Neural progenitor cell (in vitro differentiated cells): ENCODE measurements at regions not wholly inside any gene's neighbourhood (a gene's known extent, or its start where the extent isn't known, plus 50 kb on each side); places are given as distances from the start of the nearest gene placed in this dataset.

Experiments
- DNase-seq: peaks from one replicate; pipeline ENCODE4 v3.0.0-alpha.2; 2016; ENCODE audit warnings: low spot score
- H2AFZ ChIP-seq: fragments of 200-600 bp; sonication (generic); replicated peaks from 2 replicates; pipeline ENCODE4 v1.6.1; 2016; ENCODE audit warnings: antibody characterized with exemption
- H3F3A ChIP-seq: fragments of 200-600 bp; sonication (generic); 2 replicates; pipeline ENCODE4 v1.6.1; 2016; ENCODE audit warnings: antibody characterized with exemption, low read depth
- H3K27ac ChIP-seq: fragments of 200-600 bp; sonication (generic); 2 replicates; pipeline ENCODE4 v1.5.1; 2016; ENCODE audit warnings: mild to moderate bottlenecking
- H3K27me3 ChIP-seq: fragments of 200-600 bp; sonication (generic); 2 replicates; pipeline ENCODE4 v1.6.1; 2016; ENCODE audit warnings: mild to moderate bottlenecking, moderate library complexity
- H3K36me3 ChIP-seq: fragments of 200-600 bp; sonication (generic); 2 replicates; pipeline ENCODE4 v1.5.1; 2016
- H3K4me1 ChIP-seq: fragments of 200-600 bp; sonication (generic); 2 replicates; pipeline ENCODE4 v1.6.1; 2016; ENCODE audit warnings: mixed run types
- H3K4me2 ChIP-seq: fragments of 200-600 bp; sonication (generic); 2 replicates; pipeline ENCODE4 v1.6.1; 2016
- H3K4me3 ChIP-seq: fragments of 200-600 bp; sonication (generic); 2 replicates; pipeline ENCODE4 v1.5.1; 2016
- H3K79me2 ChIP-seq: fragments of 200-600 bp; sonication (generic); 2 replicates; pipeline ENCODE4 v1.6.1; 2016; ENCODE audit warnings: low read depth
- H3K9ac ChIP-seq: fragments of 200-600 bp; sonication (generic); 2 replicates; pipeline ENCODE4 v1.6.1; 2016
- H3K9me3 ChIP-seq: fragments of 200-600 bp; sonication (generic); 2 replicates; pipeline ENCODE4 v1.5.1; 2016; ENCODE audit warnings: low read depth
- H4K20me1 ChIP-seq: fragments of 200-600 bp; sonication (generic); 2 replicates; pipeline ENCODE4 v1.6.1; 2016; ENCODE audit warnings: low read depth
- H3K27ac Mint-ChIP-seq: 3 replicates; pipeline ENCODE4 v1.8.0; 2021; ENCODE audit warnings: mixed read lengths
- H3K27me3 Mint-ChIP-seq: 2 replicates; pipeline ENCODE4 v1.8.0; 2022; ENCODE audit warnings: low read depth, mild to moderate bottlenecking, inconsistent platforms, moderate library complexity, mixed read lengths; ENCODE audit not compliant: insufficient read depth
- H3K36me3 Mint-ChIP-seq: 3 replicates; pipeline ENCODE4 v1.8.0; 2021; ENCODE audit warnings: mixed read lengths
- H3K4me1 Mint-ChIP-seq: 3 replicates; pipeline ENCODE4 v1.8.0; 2021; ENCODE audit warnings: mixed read lengths
- H3K4me3 Mint-ChIP-seq: 3 replicates; pipeline ENCODE4 v1.8.0; 2021; ENCODE audit warnings: mild to moderate bottlenecking, moderate library complexity, mixed read lengths
- H3K9me3 Mint-ChIP-seq: 3 replicates; pipeline ENCODE4 v1.8.0; 2020; ENCODE audit warnings: mixed read lengths
- EZH2 ChIP-seq: fragments of 200-600 bp; sonication (generic); IDR thresholded peaks from 2 replicates; pipeline ENCODE4 v1.6.1; 2017; ENCODE audit warnings: antibody characterized with exemption, mild to moderate bottlenecking, moderate library complexity
- EZH2phosphoT487 ChIP-seq: fragments of 200-600 bp; sonication (generic); IDR thresholded peaks from 2 replicates; pipeline ENCODE4 v1.6.1; 2017; ENCODE audit warnings: antibody characterized with exemption
- TF ChIP-seq, protein P1 (sequence below): fragments of 200-600 bp; sonication (generic); IDR thresholded peaks from 2 replicates; pipeline ENCODE4 v1.5.1; 2017; ENCODE audit warnings: antibody characterized with exemption, mild to moderate bottlenecking

DNA sequence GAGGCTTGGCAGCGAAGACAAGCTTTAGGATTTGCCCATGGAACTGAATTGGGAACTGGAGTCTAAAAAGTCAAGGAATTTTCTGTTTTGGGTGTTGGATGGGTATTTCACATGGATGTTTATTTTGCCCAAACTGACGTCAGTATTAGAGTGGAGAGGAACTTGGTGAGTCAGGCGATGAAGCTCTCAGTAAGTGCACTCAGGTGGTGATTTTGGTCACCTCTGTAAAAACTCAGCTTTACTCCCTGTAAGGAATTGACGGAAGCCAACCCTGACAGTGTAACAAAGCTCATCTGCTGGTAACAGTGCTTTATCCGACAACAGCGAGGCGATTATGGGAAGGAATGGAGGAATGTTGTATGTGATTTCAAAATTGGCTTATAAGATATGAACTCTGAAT, 77.0 kb upstream of the PGRMC2 start:
- no peaks in the 10 kb centered on the region for H3K4me1 Mint-ChIP-seq
- Histone ChIP-seq H3K27ac (no peak overlapping the region), H4K20me1 (no peaks in the 10 kb centered on the region), H3F3A (no peaks in the 10 kb centered on the region), H3K4me3 (no peak overlapping the region), H3K27me3 (no peaks in the 10 kb centered on the region), H3K4me2 (no peak overlapping the region), H3K9me3 (no peaks in the 10 kb centered on the region), H3K9ac (no peak overlapping the region), H3K79me2 (no peaks in the 10 kb centered on the region), H2AFZ (no peak overlapping the region), H3K4me1 (no peaks in the 10 kb centered on the region), H3K36me3 (no peaks in the 10 kb centered on the region)
- TF ChIP-seq, protein P1, sequence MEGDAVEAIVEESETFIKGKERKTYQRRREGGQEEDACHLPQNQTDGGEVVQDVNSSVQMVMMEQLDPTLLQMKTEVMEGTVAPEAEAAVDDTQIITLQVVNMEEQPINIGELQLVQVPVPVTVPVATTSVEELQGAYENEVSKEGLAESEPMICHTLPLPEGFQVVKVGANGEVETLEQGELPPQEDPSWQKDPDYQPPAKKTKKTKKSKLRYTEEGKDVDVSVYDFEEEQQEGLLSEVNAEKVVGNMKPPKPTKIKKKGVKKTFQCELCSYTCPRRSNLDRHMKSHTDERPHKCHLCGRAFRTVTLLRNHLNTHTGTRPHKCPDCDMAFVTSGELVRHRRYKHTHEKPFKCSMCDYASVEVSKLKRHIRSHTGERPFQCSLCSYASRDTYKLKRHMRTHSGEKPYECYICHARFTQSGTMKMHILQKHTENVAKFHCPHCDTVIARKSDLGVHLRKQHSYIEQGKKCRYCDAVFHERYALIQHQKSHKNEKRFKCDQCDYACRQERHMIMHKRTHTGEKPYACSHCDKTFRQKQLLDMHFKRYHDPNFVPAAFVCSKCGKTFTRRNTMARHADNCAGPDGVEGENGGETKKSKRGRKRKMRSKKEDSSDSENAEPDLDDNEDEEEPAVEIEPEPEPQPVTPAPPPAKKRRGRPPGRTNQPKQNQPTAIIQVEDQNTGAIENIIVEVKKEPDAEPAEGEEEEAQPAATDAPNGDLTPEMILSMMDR = no peak
- no peak for TF ChIP-seq EZH2
- no peak for TF ChIP-seq EZH2phosphoT487
- H3K36me3 Mint-ChIP-seq = peaks cover under 1% of the 10 kb centered on the region
- H3K4me3 Mint-ChIP-seq = no peak overlapping the region
- no peaks in the 10 kb centered on the region for H3K27me3 Mint-ChIP-seq
- no peak overlapping the region for H3K27ac Mint-ChIP-seq
- DNase-seq = no peak
- H3K9me3 Mint-ChIP-seq = peaks cover 5% of the 10 kb centered on the region

DNA sequence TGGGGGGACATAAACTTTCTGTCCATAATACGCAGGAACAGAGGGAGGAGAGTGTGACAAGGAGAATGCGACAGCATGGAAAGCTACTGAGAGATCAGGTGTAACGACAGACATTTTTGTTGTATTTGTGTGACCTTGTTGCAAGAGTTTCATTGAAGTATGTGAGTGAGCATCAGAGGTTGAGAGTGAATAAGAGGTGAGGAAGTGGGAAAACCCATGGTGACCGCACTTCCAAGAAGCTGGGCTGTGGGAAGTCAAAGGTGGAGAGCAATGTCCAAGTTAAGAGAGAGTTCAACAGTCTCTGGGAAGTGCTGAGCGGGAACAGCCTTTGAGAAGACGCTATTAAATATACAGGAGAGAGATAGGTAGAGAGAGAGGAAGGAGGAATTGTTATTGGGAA, 76.4 kb upstream of the PGRMC2 start:
- no peak overlapping the region for H3K27ac Mint-ChIP-seq
- Histone ChIP-seq H3K27me3 (no peaks in the 10 kb centered on the region), H3K27ac (no peak overlapping the region), H3F3A (no peaks in the 10 kb centered on the region), H3K36me3 (no peaks in the 10 kb centered on the region), H3K4me2 (no peak overlapping the region), H2AFZ (no peak overlapping the region), H3K79me2 (no peaks in the 10 kb centered on the region), H3K4me1 (no peaks in the 10 kb centered on the region), H3K4me3 (no peak overlapping the region), H3K9me3 (no peaks in the 10 kb centered on the region), H3K9ac (no peak overlapping the region), H4K20me1 (no peaks in the 10 kb centered on the region)
- TF ChIP-seq EZH2phosphoT487 (no peak), EZH2 (no peak)
- TF ChIP-seq, protein P1 = no peak
- no peak overlapping the region for H3K4me3 Mint-ChIP-seq
- H3K27me3 Mint-ChIP-seq = no peaks in the 10 kb centered on the region
- no peak for DNase-seq
- H3K36me3 Mint-ChIP-seq = no peaks in the 10 kb centered on the region
- H3K9me3 Mint-ChIP-seq = peaks cover 4% of the 10 kb centered on the region
- no peaks in the 10 kb centered on the region for H3K4me1 Mint-ChIP-seq

- Histone ChIP-seq H3K9ac (no peak overlapping the region), H3K27me3 (no peaks in the 10 kb centered on the region), H4K20me1 (no peaks in the 10 kb centered on the region), H3K4me2 (no peak overlapping the region), H3K36me3 (no peaks in the 10 kb centered on the region), H3K4me1 (no peaks in the 10 kb centered on the region), H3K4me3 (no peak overlapping the region), H3K79me2 (no peaks in the 10 kb centered on the region), H3F3A (no peaks in the 10 kb centered on the region), H3K27ac (no peak overlapping the region), H2AFZ (no peak overlapping the region), H3K9me3 (no peaks in the 10 kb centered on the region)
- Mint-ChIP-seq H3K4me1 (no peaks in the 10 kb centered on the region), H3K27ac (no peak overlapping the region), H3K9me3 (peaks cover 4% of the 10 kb centered on the region), H3K4me3 (no peak overlapping the region), H3K36me3 (no peaks in the 10 kb centered on the region), H3K27me3 (no peaks in the 10 kb centered on the region)
- no peak for DNase-seq
- TF ChIP-seq, protein P1 = no peak
- TF ChIP-seq EZH2phosphoT487 (no peak), EZH2 (no peak)
These were observed 75.1 kb upstream of the PGRMC2 start for GRCh38 chr4:128362760-128363159.

DNA sequence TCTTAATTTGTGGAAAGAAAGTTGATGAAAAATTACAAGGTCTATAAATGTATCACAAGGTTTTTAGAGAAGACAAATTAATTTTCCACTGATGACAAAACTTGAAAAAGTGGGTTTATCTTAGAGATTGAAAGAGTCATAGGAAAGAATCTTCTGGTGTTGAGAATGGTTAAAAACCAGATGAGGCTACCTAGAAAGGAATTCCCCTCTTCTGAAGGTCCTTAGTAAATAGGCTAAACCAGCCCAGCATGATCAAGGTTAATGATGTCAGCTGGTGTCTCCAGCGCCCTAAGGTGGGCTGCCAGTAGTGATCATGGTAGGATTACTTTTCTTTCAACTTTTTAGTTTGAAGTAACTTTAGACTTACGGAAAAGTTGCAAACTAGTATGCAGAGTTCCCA, 71.8 kb upstream of the PGRMC2 start:
- Mint-ChIP-seq H3K4me3 (no peak overlapping the region), H3K27ac (no peak overlapping the region), H3K9me3 (peaks cover 2% of the 10 kb centered on the region), H3K36me3 (peaks cover 1% of the 10 kb centered on the region), H3K4me1 (peaks cover 10% of the 10 kb centered on the region), H3K27me3 (no peaks in the 10 kb centered on the region)
- Histone ChIP-seq H4K20me1 (no peaks in the 10 kb centered on the region), H3K9ac (no peak overlapping the region), H3K9me3 (no peaks in the 10 kb centered on the region), H2AFZ (no peak overlapping the region), H3K27me3 (no peaks in the 10 kb centered on the region), H3K36me3 (no peaks in the 10 kb centered on the region), H3F3A (no peaks in the 10 kb centered on the region), H3K4me1 (no peaks in the 10 kb centered on the region), H3K4me3 (no peak overlapping the region), H3K4me2 (no peak overlapping the region), H3K79me2 (no peaks in the 10 kb centered on the region), H3K27ac (no peak overlapping the region)
- no peak for DNase-seq
- no peak for TF ChIP-seq EZH2
- TF ChIP-seq, protein P1 = no peak
